GM21390 (cell line): ENCODE measurements at regions not wholly inside any gene's neighbourhood (a gene's known extent, or its start where the extent isn't known, plus 50 kb on each side); places are given as distances from the start of the nearest gene placed in this dataset.

Source experiments
- ATAC-seq: cut with Tn5 transposase; IDR thresholded peaks from one replicate; pipeline ENCODE4 v1.9.1; 2021; ENCODE audit not compliant: unreplicated experiment

GRCh38 chr3:43865887-43866528 is 175.3 kb downstream of the ABHD5 start:
- no peak for ATAC-seq

DNA sequence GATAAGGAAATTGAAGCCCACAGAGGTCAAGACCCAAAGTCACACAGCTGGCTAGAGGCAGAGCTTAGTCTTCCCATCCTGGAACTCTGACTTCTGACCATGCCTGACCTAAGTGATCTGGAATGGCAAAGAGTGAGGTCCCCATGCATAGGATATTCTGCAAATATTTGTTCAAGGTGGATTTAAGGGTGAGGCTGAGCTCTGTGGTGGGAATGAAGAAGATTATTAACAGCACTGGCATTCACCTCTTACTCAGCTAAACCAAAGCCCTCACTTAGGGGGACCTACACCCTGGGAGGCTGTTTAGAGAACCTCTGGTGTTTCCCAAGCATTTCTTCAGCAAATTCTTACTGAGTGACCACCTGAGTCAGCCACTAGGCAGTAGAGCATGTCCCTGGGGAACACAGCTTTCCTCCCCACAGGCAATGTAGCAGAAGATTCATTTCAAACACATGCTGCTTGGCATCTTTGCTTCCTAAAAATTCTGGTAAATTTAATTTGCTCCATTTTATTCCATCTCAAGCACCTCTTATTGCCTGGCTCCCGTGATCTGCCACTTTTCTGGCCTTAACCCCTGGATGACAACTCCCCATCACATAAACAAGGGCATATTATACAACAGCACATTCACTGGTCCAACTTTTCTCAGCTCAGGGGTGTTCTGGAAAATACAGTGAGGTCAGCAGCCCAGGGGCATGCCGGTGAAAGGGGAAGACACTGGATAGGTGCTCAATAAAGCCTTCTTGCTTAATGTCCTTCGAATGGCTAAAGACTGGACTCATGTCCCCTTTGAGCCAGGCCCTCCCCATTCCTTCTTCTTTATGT is 176.0 kb downstream of the ABHD5 start:
- no peak for ATAC-seq

GRCh38 chr3:43867436-43868072 is 176.8 kb downstream of the ABHD5 start:
- no peak for ATAC-seq

DNA sequence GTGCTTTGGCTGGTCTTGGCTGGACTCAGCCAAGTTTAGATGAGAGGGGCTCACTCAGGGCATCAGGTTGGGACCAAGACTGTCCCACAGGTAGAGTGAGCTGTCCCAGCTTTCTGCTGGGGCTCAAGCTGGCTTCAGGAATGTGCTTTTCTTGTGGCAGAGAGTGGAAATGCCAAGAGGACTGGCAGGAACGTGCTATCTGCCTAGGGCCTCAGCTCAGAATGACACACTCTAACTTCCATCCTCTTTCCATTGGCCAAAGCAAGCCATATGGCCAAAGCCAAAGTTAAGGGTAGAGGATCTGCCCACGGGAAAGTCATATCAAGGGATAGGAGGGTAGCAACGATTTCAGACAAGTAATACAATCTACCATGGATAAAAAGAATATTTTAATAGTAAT is 178.8 kb downstream of the ABHD5 start:
- no peak for ATAC-seq

DNA sequence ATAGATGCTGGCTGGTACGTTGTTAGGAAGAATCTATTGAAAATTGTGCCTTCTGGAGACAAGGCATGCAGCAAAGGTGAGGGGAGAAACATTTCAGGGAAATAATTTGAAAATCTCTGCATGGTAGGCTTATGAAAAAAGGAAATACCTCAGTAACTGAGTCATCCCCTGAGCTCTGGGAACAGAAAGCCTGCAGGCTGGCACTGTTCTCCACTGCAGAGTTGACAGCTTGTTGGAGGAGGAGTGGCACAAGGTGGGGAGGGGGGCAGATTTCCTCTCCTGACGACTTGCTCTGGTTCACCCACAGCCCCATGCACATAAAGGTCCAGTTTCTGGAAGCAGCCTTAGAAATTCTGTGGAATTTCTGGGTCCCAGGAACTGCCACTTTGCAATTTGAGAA is 179.4 kb downstream of the ABHD5 start:
- ATAC-seq: no peak

DNA sequence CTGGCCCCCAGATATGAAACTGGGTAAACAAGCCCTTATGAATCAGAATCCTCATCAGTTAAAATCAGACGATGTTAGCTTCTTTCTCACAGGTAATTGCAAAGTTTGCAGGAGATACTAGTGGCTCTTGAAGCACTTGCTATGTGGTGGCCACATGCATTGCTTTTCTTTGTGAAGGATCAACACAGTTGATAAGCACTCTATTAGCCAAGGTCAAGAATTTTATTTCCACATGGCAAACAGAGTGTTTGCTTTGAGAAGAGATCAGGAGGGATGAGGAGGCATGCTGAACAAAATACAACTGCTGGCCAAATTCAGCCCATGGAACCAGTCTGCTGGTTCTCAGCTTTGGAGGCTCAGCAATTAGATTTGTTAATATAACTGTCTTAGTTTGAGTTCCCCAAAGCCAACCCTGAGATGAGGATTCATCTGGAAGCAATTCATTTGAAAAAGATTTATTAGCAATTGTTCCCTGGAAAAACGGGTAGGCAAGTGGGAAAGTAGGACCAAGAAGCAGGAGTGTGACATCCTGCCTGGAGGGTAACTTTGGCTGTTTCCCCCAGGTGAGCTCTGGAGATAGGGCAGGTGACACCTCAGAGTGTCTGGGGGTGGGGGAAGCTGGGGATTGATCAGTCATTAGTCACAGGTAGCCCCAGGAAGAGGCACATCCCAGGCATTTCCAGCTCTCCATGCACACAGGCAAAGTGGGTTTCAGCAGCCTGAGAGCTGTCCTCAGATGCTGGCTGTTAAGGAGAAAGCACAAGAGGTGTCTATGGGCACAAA is 180.3 kb downstream of the ABHD5 start:
- no peak for ATAC-seq

DNA sequence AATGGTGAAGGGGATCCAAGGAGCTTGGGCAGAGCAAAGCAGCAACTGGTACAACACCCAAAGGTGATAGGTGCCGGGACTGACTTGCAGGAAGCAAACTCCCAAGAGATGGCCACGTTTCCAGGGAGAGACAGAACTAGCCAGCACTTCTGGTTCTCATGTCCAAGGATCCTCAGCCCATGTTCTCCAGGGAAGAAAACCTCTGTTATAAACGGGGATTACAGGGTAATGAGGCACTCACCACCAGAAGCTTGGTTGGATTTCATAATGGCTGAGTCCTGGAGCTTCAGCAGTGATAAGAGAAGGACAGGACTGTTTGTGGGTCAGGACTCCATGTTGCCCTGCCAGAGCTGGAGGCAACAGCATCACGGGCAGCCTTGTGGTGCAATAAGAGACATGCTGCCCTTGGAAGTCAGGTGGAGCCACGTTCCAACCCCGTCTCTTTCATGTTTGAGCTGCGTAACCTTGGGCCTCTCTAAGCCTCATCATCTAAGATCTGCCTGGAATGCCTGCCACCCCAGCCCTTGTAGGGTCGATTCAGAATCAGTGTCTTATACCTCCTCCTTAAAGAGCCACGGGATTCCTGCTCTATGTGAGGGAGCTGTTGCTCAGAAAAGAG is 181.0 kb downstream of the ABHD5 start:
- ATAC-seq: no peak

DNA sequence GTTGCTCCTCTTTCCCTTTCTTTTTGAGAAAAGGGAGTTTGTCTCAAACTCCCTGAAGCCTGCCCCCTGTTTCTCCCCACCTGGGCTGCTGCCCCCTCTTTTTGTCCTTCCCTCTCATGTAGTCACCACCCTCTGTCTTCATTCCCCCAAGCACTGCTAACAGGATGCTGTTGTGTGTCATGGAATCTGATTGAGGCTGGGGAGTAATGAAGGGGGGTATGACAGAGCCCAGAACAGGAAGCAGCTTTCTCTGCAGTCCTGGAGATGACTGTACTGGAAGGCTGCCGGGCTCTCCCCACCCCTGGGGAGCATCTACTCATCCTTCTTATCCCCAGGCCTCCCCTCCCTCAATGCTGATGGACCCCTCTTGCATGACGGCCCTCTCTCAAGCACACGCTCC is 181.6 kb downstream of the ABHD5 start:
- ATAC-seq: no peak

- no peak for ATAC-seq
These were observed 182.2 kb downstream of the ABHD5 start for GRCh38 chr3:43872901-43873300.

- no peak for ATAC-seq
These were observed 183.0 kb downstream of the ABHD5 start for GRCh38 chr3:43873723-43874122.

- ATAC-seq: no peak
These were observed 183.6 kb downstream of the ABHD5 start for GRCh38 chr3:43874290-43874689.

- ATAC-seq: no peak
These were observed 184.0 kb downstream of the ABHD5 start for GRCh38 chr3:43874731-43875130.

DNA sequence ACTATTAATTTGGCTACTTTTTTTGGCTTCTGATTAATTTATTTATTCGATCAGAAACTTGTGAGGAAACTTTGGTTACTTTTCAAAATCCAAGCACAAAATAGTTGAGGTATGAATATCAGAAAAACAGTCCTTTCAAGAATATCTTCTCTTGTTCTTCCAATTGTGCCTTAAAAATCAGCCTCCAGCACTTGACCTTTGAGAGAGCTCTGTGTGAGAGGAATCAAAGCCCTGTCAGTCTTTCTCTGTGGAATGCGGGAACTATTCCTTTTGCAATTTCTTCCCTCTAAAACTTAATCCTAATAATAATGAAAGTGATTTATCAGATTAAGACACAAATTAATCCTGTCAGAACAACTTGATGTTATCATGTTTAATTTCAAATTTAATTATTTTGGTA is 185.9 kb downstream of the ABHD5 start:
- no peak for ATAC-seq

- ATAC-seq: no peak
These were observed 188.4 kb downstream of the ABHD5 start for GRCh38 chr3:43879166-43879565.

DNA sequence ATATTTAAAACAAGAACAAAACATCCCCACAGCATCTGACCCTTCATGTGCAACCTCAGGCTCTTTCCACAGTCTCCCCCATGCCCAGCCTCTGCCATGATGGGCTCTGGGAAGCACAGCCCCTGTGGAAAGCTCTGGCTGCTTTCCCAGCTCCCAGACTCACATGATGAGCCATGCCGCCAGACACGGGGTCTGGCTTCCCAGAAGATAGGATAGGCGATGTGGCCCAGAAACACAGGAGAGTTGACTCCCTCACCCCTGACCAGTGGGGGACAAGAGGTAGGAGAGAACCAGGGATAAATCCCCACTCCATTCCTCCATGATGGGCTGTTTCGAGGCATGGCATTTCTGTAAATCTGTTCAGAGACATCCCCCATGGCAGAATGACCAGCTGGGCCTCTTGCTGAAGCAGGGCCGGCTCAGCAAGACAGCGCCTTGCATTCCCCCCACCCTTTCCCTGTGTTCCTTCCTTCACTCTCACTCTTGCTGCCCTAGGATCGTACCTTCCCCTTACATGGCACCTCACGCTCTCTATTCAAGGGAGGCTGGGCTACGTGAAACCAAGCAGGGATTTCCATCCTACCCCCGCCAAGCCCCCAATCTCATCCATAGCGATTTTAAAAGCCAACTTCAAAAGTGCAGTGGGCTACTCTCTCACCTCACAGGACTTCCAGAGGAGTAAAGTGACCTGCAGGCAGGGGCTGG is 192.4 kb downstream of the ABHD5 start:
- ATAC-seq: no peak

- no peak for ATAC-seq
These were observed 193.1 kb downstream of the ABHD5 start for GRCh38 chr3:43883729-43884396.

GRCh38 chr3:43884581-43884980 is 193.8 kb downstream of the ABHD5 start:
- ATAC-seq: no peak

DNA sequence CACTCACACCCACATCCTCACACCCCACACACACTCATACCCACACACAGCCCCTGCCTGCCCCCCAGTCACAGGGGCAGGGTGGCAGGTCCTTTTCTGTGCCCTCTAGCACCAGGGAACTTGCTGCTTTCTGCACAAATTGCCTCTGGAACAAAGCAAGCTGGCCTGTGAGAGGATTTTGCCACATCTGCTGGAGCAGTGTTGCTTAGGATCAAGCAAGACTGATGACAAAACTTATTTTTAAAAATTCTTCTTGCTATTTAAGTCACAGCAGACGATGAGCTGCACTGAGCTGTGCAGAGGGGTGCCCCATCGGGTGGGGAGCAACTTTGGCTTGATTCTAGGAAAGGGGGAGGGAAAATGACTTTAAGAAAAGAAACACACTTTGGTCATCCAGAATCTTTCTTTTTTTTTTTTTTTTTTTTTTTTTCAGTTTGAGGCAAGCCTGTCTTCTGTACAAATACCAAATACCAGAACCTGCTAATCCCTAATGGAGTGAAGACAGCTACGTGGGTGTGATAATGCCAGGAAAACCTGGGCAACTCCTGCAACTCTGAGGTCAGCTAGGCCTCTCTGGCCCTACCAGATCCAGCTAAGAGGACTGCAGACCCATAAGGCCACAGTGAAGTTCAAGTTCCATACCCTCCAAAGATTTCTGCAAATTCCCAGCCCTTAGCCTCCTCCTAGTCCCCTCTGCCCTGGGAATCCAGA is 195.3 kb downstream of the ABHD5 start:
- ATAC-seq: no peak

GRCh38 chr3:43892061-43892460 is 201.3 kb downstream of the ABHD5 start:
- no peak for ATAC-seq
